ENCODE measurements at regions not wholly inside any gene's neighbourhood (a gene's known extent, or its start where the extent isn't known, plus 50 kb on each side); places are given as distances from the start of the nearest gene placed in this dataset.

DNA sequence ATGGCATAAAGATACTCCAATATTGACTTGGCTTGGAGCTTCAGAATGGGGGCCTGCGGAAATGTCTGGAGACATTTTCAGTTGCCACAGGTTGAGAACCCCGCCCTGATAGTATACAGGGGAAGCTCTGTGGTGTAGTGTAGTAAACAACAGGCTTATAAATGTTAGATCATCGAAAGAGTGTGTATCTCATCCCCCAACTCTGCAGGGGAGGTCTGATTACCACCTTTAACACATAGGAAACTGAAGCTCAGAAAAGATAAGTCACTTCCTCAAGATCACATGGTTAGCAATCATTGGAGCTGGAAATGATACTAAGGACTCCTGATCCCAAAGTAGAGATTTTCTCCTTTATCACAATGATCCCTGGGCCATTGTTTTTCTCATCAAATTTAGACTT is 144.5 kb upstream of the BMPER start:
- no peaks in the 10 kb centered on the region for H3K9me3 Mint-ChIP-seq (ENCODE audit: insufficient read depth)
- Histone ChIP-seq H3K36me3 (replicated peaks in 1 of 2; ENCODE audit: control extremely low read depth in 1 of 2, control insufficient read depth in 1 of 2, extremely low read depth in 1 of 2, insufficient read depth in 2 of 2, low read length in 1 of 2) (no peaks in the 10 kb centered on the region), H4K20me1 (ENCODE audit: control insufficient read depth, insufficient read depth, low read length, poor library complexity, severe bottlenecking) (no peaks in the 10 kb centered on the region), H3K27me3 (replicated peaks in 1 of 4; ENCODE audit: control extremely low read depth in 1 of 4, control insufficient read depth in 3 of 4, insufficient read depth in 4 of 4, low read length in 3 of 4) (no peaks in the 10 kb centered on the region), H3K9ac (ENCODE audit: low read length) (no peak overlapping the region), H3K4me3 (ENCODE audit: control extremely low read depth in 1 of 5, extremely low read depth in 1 of 5, insufficient read depth in 1 of 5, low read depth in 2 of 5, low read length in 4 of 5) (no peak overlapping the region), H3K4me2 (replicated peaks; ENCODE audit: low read depth, low read length, poor library complexity, severe bottlenecking) (no peak overlapping the region), H3K9me3 (ENCODE audit: control extremely low read depth in 1 of 3, control insufficient read depth in 2 of 3, insufficient read depth in 1 of 3, low read length in 2 of 3) (no peaks in the 10 kb centered on the region), H3K27ac (ENCODE audit: low read length in 2 of 2) (no peak overlapping the region), H3K4me1 (ENCODE audit: control insufficient read depth in 2 of 2, insufficient read depth in 2 of 2, low read length in 2 of 2) (no peaks in the 10 kb centered on the region), H2AFZ (ENCODE audit: insufficient read depth, low read depth, low read length, poor library complexity, severe bottlenecking) (no peak overlapping the region), H3K79me2 (ENCODE audit: control insufficient read depth, insufficient read depth, low read length) (no peaks in the 10 kb centered on the region)
- intact Hi-C loops (cut with micrococcal nuclease) = no loop called here
- DNase-seq (no peak), ATAC-seq (ENCODE audit: low read depth) (no peak)
- CTCF ChIA-PET = interaction anchor here (0.5 to 1.4 kb wide), 3 partner anchors 9 to 222 kb away, joined by 3 to 5 read pairs (median 4); no protein-coding TSS in a partner anchor
- WGBS (ENCODE audit: insufficient coverage) = no CpG with 5 or more reads among the region's 3 CpGs
- H3K4me3 Mint-ChIP-seq = no peak overlapping the region
- no peak overlapping the region for H3K27ac Mint-ChIP-seq
- POLR2A ChIA-PET = no interaction called here
- no peak for TF ChIP-seq EZH2 (IDR thresholded peaks at IDR 0.05; ENCODE audit: borderline replicate concordance, insufficient read depth, low read depth, low read length, poor library complexity, severe bottlenecking)
- TF ChIP-seq, protein P1, sequence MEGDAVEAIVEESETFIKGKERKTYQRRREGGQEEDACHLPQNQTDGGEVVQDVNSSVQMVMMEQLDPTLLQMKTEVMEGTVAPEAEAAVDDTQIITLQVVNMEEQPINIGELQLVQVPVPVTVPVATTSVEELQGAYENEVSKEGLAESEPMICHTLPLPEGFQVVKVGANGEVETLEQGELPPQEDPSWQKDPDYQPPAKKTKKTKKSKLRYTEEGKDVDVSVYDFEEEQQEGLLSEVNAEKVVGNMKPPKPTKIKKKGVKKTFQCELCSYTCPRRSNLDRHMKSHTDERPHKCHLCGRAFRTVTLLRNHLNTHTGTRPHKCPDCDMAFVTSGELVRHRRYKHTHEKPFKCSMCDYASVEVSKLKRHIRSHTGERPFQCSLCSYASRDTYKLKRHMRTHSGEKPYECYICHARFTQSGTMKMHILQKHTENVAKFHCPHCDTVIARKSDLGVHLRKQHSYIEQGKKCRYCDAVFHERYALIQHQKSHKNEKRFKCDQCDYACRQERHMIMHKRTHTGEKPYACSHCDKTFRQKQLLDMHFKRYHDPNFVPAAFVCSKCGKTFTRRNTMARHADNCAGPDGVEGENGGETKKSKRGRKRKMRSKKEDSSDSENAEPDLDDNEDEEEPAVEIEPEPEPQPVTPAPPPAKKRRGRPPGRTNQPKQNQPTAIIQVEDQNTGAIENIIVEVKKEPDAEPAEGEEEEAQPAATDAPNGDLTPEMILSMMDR (IDR thresholded peaks at IDR 0.05) = no peak
- peaks cover 3% of the 10 kb centered on the region for H3K27me3 Mint-ChIP-seq
- H3K4me1 Mint-ChIP-seq = no peaks in the 10 kb centered on the region

GRCh38 chr7:33761449-33762080 is 143.8 kb upstream of the BMPER start:
- no peak overlapping the region for H3K27ac Mint-ChIP-seq
- intact Hi-C loops (cut with micrococcal nuclease) = no loop called here

More at GRCh38 chr7:33761449-33762080, 143.8 kb upstream of the BMPER start:
- ChIA-PET CTCF (interaction anchor here (0.5 to 1.3 kb wide), 2 partner anchors 9 to 221 kb away, joined by 4 to 5 read pairs; no protein-coding TSS in a partner anchor), POLR2A (no interaction called here)
- Histone ChIP-seq H3K4me2 (replicated peaks; ENCODE audit: low read depth, low read length, poor library complexity, severe bottlenecking) (no peak overlapping the region), H3K4me1 (ENCODE audit: control insufficient read depth in 2 of 2, insufficient read depth in 2 of 2, low read length in 2 of 2) (no peaks in the 10 kb centered on the region), H3K36me3 (replicated peaks in 1 of 2; ENCODE audit: control extremely low read depth in 1 of 2, control insufficient read depth in 1 of 2, extremely low read depth in 1 of 2, insufficient read depth in 2 of 2, low read length in 1 of 2) (no peaks in the 10 kb centered on the region), H3K27ac (ENCODE audit: low read length in 2 of 2) (no peak overlapping the region), H3K9me3 (ENCODE audit: control extremely low read depth in 1 of 3, control insufficient read depth in 2 of 3, insufficient read depth in 1 of 3, low read length in 2 of 3) (no peaks in the 10 kb centered on the region), H3K9ac (ENCODE audit: low read length) (no peak overlapping the region), H2AFZ (ENCODE audit: insufficient read depth, low read depth, low read length, poor library complexity, severe bottlenecking) (no peak overlapping the region), H4K20me1 (ENCODE audit: control insufficient read depth, insufficient read depth, low read length, poor library complexity, severe bottlenecking) (no peaks in the 10 kb centered on the region), H3K27me3 (replicated peaks in 1 of 4; ENCODE audit: control extremely low read depth in 1 of 4, control insufficient read depth in 3 of 4, insufficient read depth in 4 of 4, low read length in 3 of 4) (no peaks in the 10 kb centered on the region), H3K79me2 (ENCODE audit: control insufficient read depth, insufficient read depth, low read length) (no peaks in the 10 kb centered on the region), H3K4me3 (ENCODE audit: control extremely low read depth in 1 of 5, extremely low read depth in 1 of 5, insufficient read depth in 1 of 5, low read depth in 2 of 5, low read length in 4 of 5) (no peak overlapping the region)
- Mint-ChIP-seq H3K27me3 (peaks cover 3% of the 10 kb centered on the region), H3K4me3 (no peak overlapping the region), H3K4me1 (no peaks in the 10 kb centered on the region), H3K9me3 (ENCODE audit: insufficient read depth) (no peaks in the 10 kb centered on the region)
- DNase-seq (no peak), ATAC-seq (ENCODE audit: low read depth) (no peak)
- TF ChIP-seq EZH2 (IDR thresholded peaks at IDR 0.05; ENCODE audit: borderline replicate concordance, insufficient read depth, low read depth, low read length, poor library complexity, severe bottlenecking) = no peak
- TF ChIP-seq, protein P1 (IDR thresholded peaks at IDR 0.05) = no peak
- 78% methylated on average over 6 of the region's 7 CpGs for WGBS (ENCODE audit: insufficient coverage)
